ENCODE measurements at regions not wholly inside any gene's neighbourhood (a gene's known extent, or its start where the extent isn't known, plus 50 kb on each side); places are given as distances from the start of the nearest gene placed in this dataset.

DNA sequence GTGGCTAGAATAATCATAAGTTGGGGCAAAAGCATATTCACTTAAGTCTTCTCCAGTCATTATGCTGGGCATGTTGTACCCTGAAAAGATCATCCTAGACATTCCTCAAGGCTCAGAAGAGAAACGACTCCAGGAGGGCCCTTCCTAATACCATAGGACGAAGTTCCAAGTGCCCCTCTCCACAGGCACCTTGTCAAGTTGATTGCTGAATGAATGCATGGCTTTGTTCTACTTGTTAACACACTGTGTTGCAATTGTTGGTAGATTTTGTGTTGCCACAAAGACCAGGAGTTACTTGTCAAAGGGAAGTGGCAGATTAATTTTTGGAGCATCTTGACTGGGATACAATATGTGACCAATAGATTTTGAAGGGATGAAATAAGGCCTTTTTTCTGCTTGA, 194.3 kb upstream of the SMLR1 start:
- H3K36me3 ChIP-seq (ENCODE audit: control insufficient read depth, insufficient read depth, low read length), result no peaks in the 10 kb centered on the region
- DNase-seq (ENCODE audit: low read depth, low spot score), result no peak
- H3K27ac ChIP-seq (ENCODE audit: low read length), result no peak overlapping the region
- TF ChIP-seq, protein P1, sequence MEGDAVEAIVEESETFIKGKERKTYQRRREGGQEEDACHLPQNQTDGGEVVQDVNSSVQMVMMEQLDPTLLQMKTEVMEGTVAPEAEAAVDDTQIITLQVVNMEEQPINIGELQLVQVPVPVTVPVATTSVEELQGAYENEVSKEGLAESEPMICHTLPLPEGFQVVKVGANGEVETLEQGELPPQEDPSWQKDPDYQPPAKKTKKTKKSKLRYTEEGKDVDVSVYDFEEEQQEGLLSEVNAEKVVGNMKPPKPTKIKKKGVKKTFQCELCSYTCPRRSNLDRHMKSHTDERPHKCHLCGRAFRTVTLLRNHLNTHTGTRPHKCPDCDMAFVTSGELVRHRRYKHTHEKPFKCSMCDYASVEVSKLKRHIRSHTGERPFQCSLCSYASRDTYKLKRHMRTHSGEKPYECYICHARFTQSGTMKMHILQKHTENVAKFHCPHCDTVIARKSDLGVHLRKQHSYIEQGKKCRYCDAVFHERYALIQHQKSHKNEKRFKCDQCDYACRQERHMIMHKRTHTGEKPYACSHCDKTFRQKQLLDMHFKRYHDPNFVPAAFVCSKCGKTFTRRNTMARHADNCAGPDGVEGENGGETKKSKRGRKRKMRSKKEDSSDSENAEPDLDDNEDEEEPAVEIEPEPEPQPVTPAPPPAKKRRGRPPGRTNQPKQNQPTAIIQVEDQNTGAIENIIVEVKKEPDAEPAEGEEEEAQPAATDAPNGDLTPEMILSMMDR (IDR thresholded peaks at IDR 0.05), result no peak
- TF ChIP-seq, protein P2, sequence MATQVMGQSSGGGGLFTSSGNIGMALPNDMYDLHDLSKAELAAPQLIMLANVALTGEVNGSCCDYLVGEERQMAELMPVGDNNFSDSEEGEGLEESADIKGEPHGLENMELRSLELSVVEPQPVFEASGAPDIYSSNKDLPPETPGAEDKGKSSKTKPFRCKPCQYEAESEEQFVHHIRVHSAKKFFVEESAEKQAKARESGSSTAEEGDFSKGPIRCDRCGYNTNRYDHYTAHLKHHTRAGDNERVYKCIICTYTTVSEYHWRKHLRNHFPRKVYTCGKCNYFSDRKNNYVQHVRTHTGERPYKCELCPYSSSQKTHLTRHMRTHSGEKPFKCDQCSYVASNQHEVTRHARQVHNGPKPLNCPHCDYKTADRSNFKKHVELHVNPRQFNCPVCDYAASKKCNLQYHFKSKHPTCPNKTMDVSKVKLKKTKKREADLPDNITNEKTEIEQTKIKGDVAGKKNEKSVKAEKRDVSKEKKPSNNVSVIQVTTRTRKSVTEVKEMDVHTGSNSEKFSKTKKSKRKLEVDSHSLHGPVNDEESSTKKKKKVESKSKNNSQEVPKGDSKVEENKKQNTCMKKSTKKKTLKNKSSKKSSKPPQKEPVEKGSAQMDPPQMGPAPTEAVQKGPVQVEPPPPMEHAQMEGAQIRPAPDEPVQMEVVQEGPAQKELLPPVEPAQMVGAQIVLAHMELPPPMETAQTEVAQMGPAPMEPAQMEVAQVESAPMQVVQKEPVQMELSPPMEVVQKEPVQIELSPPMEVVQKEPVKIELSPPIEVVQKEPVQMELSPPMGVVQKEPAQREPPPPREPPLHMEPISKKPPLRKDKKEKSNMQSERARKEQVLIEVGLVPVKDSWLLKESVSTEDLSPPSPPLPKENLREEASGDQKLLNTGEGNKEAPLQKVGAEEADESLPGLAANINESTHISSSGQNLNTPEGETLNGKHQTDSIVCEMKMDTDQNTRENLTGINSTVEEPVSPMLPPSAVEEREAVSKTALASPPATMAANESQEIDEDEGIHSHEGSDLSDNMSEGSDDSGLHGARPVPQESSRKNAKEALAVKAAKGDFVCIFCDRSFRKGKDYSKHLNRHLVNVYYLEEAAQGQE (IDR thresholded peaks at IDR 0.05; ENCODE audit: insufficient read depth in 1 of 2, low read depth in 2 of 2, low read length in 1 of 2), result no peak
- no peak for TF ChIP-seq SIN3A (IDR thresholded peaks at IDR 0.05; ENCODE audit: borderline replicate concordance, insufficient read depth, low read depth, low read length)
- no peak for TF ChIP-seq TCF7L2 (IDR thresholded peaks at IDR 0.05; ENCODE audit: low read depth, low read length)
- no peak for TF ChIP-seq POLR2AphosphoS5 (IDR thresholded peaks at IDR 0.05; ENCODE audit: low read depth, low read length)
- H3K27me3 ChIP-seq (ENCODE audit: control insufficient read depth, insufficient read depth, low read length), result no peaks in the 10 kb centered on the region
- intact Hi-C loops (cut with micrococcal nuclease; ENCODE audit: unreplicated experiment), result no loop called here
- POLR2A ChIA-PET, result no interaction called here
- no TSS peak for BruUV-seq (replicated peaks)
- no peaks in the 10 kb centered on the region for H3K9me3 ChIP-seq (ENCODE audit: control insufficient read depth, insufficient read depth, low read depth, low read length)
- no peak for ATAC-seq
- H3K4me3 ChIP-seq (ENCODE audit: low read depth in 2 of 2, low read length in 2 of 2), result no peak overlapping the region
- CTCF ChIA-PET, result no interaction called here
- in situ Hi-C loops (cut with HindIII; ENCODE audit: low pct_unique_long_range_greater_than_20kb, low sequenced_read_pairs), result no loop called here
- H3K4me1 ChIP-seq (ENCODE audit: control insufficient read depth, insufficient read depth, low read length), result no peaks in the 10 kb centered on the region

GRCh38 chr6:130643361-130643760, 183.8 kb upstream of the SMLR1 start:
- ChIA-PET POLR2A (no interaction called here), CTCF (no interaction called here)
- ATAC-seq (no peak), DNase-seq (ENCODE audit: low read depth, low spot score) (no peak)
- no TSS peak for BruUV-seq (replicated peaks)
- no peaks in the 10 kb centered on the region for H3K4me1 ChIP-seq (ENCODE audit: control insufficient read depth, insufficient read depth, low read length)
- no peak overlapping the region for H3K4me3 ChIP-seq (ENCODE audit: low read depth in 2 of 2, low read length in 2 of 2)
- no peaks in the 10 kb centered on the region for H3K36me3 ChIP-seq (ENCODE audit: control insufficient read depth, insufficient read depth, low read length)
- TF ChIP-seq, protein P2 (IDR thresholded peaks at IDR 0.05; ENCODE audit: insufficient read depth in 1 of 2, low read depth in 2 of 2, low read length in 1 of 2), result no peak
- no peak for TF ChIP-seq SIN3A (IDR thresholded peaks at IDR 0.05; ENCODE audit: borderline replicate concordance, insufficient read depth, low read depth, low read length)
- no peak for TF ChIP-seq TCF7L2 (IDR thresholded peaks at IDR 0.05; ENCODE audit: low read depth, low read length)
- TF ChIP-seq, protein P1 (IDR thresholded peaks at IDR 0.05), result no peak
- no peak for TF ChIP-seq POLR2AphosphoS5 (IDR thresholded peaks at IDR 0.05; ENCODE audit: low read depth, low read length)
- intact Hi-C loops (cut with micrococcal nuclease; ENCODE audit: unreplicated experiment) (no loop called here), in situ Hi-C loops (cut with HindIII; ENCODE audit: low pct_unique_long_range_greater_than_20kb, low sequenced_read_pairs) (no loop called here)
- no peaks in the 10 kb centered on the region for H3K9me3 ChIP-seq (ENCODE audit: control insufficient read depth, insufficient read depth, low read depth, low read length)
- no peaks in the 10 kb centered on the region for H3K27me3 ChIP-seq (ENCODE audit: control insufficient read depth, insufficient read depth, low read length)
- no peak overlapping the region for H3K27ac ChIP-seq (ENCODE audit: low read length)
